ENCODE measurements at regions not wholly inside any gene's neighbourhood (a gene's known extent, or its start where the extent isn't known, plus 50 kb on each side); places are given as distances from the start of the nearest gene placed in this dataset.

DNA sequence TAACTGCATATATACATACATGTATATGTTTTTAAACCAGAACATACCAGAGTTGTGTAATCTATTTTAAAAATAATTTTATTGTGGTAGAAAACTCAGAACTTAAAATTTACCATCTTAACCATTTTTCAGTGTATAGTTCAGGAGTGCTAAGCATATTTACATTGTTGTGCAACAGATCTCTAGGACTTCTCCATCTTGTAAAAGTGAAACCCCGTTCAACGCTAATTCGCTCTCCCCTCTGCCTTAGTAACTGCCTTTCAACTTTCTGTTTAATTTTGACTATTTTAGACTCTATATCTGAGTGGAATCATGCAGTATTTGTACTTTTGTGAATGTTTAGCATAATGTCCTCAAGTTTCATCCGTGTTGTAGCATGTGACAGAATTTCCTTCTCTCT is 51.8 kb upstream of the SSR3 start:
- TF ChIP-seq JAZF1 (CRISPR knock-in tag; IDR thresholded peaks at IDR 0.05), result no peak
- TF ChIP-seq, protein P1, sequence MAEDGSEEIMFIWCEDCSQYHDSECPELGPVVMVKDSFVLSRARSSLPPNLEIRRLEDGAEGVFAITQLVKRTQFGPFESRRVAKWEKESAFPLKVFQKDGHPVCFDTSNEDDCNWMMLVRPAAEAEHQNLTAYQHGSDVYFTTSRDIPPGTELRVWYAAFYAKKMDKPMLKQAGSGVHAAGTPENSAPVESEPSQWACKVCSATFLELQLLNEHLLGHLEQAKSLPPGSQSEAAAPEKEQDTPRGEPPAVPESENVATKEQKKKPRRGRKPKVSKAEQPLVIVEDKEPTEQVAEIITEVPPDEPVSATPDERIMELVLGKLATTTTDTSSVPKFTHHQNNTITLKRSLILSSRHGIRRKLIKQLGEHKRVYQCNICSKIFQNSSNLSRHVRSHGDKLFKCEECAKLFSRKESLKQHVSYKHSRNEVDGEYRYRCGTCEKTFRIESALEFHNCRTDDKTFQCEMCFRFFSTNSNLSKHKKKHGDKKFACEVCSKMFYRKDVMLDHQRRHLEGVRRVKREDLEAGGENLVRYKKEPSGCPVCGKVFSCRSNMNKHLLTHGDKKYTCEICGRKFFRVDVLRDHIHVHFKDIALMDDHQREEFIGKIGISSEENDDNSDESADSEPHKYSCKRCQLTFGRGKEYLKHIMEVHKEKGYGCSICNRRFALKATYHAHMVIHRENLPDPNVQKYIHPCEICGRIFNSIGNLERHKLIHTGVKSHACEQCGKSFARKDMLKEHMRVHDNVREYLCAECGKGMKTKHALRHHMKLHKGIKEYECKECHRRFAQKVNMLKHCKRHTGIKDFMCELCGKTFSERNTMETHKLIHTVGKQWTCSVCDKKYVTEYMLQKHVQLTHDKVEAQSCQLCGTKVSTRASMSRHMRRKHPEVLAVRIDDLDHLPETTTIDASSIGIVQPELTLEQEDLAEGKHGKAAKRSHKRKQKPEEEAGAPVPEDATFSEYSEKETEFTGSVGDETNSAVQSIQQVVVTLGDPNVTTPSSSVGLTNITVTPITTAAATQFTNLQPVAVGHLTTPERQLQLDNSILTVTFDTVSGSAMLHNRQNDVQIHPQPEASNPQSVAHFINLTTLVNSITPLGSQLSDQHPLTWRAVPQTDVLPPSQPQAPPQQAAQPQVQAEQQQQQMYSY (CRISPR knock-in tag; IDR thresholded peaks at IDR 0.05), result no peak
- TF ChIP-seq ZNF281 (CRISPR knock-in tag; IDR thresholded peaks at IDR 0.05), result no peak
- TF ChIP-seq, protein P2, sequence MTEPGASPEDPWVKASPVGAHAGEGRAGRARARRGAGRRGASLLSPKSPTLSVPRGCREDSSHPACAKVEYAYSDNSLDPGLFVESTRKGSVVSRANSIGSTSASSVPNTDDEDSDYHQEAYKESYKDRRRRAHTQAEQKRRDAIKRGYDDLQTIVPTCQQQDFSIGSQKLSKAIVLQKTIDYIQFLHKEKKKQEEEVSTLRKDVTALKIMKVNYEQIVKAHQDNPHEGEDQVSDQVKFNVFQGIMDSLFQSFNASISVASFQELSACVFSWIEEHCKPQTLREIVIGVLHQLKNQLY (CRISPR knock-in tag; IDR thresholded peaks at IDR 0.05), result no peak
- TF ChIP-seq, protein P3, sequence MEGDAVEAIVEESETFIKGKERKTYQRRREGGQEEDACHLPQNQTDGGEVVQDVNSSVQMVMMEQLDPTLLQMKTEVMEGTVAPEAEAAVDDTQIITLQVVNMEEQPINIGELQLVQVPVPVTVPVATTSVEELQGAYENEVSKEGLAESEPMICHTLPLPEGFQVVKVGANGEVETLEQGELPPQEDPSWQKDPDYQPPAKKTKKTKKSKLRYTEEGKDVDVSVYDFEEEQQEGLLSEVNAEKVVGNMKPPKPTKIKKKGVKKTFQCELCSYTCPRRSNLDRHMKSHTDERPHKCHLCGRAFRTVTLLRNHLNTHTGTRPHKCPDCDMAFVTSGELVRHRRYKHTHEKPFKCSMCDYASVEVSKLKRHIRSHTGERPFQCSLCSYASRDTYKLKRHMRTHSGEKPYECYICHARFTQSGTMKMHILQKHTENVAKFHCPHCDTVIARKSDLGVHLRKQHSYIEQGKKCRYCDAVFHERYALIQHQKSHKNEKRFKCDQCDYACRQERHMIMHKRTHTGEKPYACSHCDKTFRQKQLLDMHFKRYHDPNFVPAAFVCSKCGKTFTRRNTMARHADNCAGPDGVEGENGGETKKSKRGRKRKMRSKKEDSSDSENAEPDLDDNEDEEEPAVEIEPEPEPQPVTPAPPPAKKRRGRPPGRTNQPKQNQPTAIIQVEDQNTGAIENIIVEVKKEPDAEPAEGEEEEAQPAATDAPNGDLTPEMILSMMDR (IDR thresholded peaks at IDR 0.05), result no peak

All from WTC11 (cell line).